AML-193 (cell line): ENCODE measurements at regions not wholly inside any gene's neighbourhood (a gene's known extent, or its start where the extent isn't known, plus 50 kb on each side); places are given as distances from the start of the nearest gene placed in this dataset.
A peak's percentile ranks its signal among the peaks of the same experiment; 100 is the strongest.
"Not testable (repeated sequence)": the region's sequence is repeated elsewhere in the genome, so short reads cannot be mapped to it uniquely, and the experiment has no call there.

Experiments used
- DNase-seq, 2 experiments: peaks; one replicate each; lab custom pipeline; 2025; lab: John Stamatoyannopoulos, UW

DNA sequence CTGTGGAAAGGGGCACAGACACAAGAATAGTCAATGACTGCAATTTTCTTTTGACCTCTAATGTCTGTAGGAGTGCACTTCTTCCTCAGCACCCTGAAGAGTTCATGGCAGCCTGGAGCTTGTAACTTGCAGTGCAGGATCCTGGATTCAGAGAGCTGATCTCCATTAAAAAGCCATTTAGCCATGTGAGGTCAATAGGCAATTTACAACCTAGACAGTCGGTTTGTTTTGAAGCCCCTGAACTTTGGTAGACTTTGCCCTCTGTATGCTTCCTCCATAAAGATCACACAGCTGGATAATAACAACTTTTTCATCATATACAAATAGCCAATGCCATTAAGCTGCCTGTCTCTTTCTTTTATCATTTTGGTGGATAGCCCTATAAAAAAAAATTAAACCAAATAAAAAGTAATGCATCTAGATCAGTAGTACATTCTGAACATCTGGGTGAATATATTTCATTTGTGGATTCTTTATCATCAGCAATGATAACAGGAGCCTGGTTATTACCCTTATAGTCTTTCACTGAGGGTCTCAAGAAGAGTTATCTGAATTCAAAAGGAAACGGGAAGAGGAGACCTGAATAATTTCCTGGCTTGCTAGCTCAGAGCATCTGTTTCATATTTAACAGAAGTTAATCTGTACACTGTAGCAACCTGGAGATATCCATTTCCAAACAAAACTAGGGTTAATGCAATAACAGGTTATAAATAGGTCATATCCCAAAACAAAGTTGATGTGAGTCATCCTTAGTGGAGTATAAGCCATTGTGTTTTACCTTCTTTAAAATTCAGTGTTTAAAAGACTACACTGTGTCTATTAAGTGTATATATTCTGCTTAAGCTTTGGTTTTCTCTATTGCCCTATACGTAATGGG is 193.8 kb upstream of the ACTBL2 start:
- no peak for DNase-seq

DNA sequence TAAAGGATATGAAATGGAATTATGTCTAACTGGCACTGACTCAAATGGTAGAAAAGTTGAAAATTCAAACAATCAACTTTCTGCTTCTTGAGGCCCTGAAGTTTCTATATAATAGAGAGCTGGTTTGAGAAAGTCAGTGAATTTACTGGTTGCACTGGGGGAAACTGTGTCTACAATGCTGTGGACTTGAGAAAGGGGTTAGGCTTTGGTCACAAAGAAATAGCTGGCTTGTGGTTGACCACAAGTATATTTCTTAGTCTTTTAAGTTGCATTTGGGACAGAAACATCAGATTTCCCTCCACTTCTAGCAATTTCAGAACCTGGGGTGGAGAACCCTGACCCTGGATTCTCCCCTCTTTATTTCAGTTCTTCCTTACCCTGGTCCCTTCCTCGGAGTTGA is 192.6 kb upstream of the ACTBL2 start:
- no peak for DNase-seq

DNA sequence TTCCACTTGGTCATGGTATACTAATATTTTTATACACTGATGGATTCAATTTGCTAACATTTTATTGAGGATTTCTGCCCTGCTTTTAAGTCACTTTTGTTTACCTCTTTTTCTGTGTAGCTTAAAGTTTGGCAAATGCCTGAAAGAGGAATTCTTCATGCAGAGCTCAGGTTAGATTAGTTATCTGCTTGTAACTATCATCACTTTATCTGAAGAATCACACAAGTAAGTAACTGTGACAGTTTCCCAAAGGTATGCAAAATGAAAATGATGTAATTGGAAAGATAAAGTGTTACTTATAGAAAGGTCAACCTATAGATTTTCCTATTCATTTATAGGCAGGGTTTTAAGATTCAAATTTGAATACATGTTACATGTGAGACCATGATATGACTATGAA is 188.8 kb upstream of the ACTBL2 start:
- DNase-seq: no peak

DNA sequence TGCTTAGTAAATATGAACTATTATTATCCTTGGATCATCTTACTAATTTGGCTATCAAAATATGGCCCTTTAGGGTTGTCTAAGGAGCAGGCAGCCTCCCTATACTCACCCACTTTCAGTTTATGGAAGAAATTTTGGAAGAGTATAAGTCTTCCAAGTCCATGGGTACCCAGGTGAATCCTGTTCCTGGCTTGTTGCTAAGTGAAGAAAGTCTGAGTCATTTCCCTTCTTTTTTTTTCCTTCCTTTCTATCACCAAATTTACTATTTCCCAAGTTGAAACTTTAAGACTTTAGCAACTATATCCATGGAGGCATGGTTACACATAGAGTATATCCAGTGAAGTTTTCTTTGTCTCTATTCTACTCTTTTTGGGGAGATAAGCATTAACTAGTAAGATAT is 184.0 kb upstream of the ACTBL2 start:
- no peak for DNase-seq

DNA sequence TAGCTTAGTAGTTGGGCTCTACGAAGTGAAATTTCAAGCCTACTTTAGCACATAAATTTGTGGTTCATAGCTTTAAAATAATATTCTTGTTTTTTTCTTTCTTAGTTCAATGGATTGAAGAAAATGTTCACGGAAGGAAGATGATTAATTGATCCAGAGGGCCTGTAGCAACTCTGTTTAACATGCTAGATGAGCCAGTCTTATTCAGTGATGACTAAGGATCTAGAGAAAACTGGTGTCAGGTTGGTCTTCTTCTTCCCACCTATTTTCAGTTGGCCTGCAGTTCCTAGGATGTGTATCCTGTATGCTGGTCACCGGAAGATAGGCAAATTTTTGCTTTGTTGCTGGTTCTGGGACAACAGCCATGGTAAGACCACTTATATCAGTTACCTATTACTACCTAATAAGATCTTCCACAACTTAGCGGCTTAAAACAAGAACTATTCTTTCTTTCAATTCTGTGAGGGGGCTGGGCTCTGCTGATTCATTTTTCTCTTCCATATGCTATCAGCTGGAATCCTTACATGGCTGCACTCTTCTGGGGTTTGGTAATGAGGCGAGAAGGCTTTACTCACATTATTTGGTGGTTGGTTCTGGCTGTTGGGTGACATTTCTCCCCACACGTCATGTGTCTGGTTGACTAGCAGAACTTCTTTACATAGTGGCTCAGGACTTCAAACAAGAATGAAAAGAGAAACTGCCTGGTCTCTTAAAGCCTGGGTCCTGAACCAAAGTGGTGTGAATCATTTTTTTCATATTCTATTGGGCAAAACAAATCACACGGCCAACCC is 182.7 kb upstream of the ACTBL2 start:
- DNase-seq: no peak

DNA sequence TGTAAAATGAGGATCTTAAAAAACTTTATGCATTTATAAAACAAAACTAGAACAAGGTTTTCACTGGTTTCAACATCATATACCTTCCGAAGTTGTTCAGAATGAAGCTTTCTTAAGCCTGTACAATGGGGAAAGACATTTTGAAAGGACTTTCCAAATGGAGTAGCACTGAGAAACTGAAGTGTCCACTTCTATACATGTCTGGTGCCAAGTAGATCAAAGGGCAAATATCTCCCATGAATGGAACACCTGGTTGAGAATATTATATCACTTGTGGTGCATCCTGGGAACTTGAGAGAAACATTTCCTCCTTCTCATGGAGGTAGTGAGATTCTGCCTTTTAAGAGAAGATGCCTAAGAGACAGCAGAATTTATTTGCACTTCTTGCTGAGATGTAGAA is 182.1 kb upstream of the ACTBL2 start:
- DNase-seq: no peak

DNA sequence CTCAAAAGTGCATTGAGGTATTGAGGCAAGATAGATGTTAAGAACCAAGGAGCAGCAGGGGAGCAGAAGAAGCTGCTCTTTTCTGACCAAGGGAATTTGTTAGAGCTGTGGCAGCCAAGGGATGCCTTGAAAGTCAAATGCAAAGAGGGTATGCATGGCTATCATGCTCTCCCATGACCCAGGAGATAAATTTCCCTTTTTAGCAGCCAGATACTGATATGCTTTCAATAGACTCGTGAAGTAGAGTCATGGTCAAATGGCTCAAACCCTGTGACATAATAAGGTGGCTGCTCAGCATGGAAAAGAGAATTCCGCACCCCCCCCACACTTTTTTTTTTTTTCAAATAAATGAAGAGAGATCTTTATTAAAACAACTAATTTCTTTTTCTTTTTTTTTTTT is 180.9 kb upstream of the ACTBL2 start:
- no peak for DNase-seq

DNA sequence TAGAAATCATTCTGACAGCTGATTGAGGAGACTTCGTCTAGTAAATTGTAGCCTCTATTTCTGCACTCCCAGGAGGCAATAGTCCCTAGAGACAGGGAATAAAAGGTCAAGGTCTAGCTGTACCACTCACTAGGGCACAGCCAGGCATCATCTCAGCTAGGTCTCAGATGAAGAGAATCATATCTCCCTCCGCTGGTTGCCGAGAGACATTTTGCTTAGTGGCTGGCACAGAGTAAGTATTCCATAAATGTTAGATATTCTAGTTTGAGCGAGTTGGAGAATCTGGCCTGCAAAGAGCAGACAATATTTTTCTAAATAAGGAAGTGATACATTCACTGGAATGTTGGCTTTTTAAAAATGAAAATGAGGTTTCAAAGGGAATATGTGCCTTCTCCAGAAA is 180.4 kb upstream of the ACTBL2 start:
- no peak for DNase-seq

DNA sequence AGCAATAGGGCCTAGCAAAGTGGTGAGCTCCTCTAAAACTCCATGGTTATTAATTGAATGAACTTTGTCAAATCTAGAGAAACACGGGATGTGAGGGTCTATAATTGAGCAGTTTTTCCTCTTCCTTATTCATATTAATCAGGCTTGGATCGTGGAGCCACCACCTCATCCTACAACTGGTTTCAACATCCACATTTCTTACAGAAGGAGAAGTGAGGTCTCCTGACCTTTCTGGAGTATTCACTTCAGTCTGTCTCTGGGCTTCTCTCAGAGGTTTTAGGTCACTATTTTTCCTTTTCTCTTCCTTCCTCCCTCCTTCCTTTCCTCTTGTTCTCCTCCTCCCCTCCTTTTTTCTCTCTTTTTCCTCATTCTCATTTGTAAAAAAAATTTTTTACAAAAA is 177.3 kb upstream of the ACTBL2 start:
- no peak for DNase-seq

DNA sequence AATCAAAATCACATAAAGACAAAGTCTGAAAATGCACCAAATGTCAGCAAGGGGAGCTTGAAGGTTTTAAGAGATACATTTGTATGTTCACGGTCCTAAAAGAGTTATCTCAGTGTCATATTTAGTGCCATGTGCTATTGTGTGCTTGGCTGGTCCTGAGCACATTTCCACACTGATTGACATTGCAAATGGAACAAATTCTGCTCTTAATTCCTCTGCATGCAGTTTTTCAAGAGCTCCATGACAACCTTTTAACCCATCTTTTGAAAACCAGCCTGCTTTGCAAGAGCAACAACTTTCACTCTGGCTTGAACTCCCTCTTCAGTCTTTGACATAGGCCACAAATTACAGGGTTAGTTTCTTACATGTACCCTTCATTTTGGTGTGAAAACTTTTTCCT is 175.4 kb upstream of the ACTBL2 start:
- no peak for DNase-seq

DNA sequence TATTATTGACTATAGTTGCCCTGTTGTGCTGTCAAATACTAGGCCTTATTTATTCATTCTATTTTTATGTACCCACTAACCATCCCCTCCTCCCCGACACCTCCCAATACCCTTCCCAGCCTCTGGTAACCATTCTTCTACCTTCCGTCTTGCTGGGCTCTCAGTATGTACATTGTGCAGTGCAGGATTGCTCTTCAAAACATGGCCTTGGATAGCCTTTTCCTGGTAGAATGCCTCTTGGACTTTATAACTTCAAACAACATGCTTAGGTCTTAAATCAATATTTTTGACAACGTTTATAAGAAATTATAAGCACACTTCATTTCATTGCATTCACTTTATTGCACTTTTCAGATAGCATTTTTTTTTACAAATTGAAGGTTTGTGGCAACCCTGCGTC is 172.6 kb upstream of the ACTBL2 start:
- DNase-seq: no peak

DNA sequence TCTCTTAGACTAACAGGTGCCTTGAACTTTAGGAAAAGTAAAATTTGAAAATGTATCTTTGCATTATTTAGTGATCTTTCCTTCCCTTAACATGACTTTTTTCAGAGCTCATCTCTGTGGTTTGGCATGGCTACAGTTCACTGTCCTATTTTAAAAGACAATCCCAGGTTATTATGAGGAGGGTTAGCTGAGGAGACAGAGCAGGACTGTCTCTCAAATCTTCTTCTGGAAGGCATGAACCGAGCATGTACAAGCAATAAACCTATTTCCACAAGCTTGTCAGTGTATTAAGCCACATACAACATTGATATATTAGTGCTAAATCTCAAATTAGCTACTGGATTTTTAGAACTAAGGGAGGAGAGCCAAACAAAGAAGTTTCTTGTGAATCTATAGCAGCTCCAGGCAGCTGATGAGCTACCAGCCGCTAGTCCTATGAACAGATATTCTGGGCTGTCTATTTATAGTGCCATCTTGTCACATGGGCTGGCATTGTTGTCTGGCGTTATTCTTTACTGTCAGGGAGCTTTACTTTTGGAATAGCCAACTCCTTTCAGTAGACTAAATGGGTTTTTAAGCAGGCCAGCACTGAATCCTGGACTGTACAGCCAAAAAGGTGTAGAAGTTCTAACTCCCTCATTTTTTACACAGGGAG is 171.2 kb upstream of the ACTBL2 start:
- no peak for DNase-seq

DNA sequence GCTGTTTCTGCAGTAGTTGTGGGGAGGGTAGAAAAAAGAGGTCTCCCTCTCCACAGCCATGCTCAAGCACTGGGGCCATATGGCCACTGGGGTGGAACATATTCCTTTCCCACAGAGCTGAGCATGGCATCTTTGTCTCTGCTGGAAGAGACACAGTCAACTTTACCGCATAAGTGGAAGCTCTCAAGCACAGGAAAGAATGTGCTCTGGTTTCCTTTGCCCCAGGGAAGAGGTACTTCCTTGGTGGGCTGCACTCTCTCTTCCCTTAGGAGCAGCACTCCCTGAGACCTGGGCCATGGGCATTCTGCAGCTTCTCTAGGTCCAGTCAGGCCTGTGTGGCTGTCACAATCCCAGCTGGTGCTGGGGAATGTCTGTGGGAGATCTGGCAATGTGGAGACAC is 168.5 kb upstream of the ACTBL2 start:
- no peak for DNase-seq

DNA sequence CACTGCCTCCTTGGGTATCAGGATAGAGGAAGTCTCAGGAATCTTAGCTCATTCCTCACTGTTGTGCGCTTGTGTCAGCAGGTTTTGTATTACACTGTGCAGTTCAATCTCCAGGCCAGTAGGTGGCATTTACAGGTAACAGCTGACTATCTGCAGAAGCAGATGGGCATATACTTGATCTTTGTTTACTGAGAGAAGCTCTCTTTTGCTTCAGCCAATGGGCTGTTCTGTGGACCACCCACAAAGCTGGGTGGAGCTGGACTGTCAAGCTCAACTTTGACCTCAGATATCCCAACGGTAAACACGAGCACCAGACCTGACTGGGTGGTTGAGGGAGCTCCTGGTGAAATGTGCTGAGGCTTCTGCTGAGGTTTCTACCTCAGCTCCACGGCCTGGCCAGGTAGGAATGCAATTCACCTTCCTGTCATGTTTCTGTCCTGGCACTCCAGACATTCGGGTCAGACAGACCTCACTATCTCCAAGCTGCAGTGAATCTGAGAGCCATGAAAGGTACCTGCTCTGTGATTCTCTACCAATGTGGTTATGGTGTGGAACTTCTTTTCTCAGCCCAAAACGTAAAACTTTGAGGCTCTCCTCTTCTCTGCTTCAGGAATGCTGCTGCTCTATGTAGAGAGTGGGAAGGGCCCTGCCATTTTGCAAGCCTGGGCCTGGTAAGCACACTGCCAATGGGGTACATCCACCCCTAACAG is 167.9 kb upstream of the ACTBL2 start:
- peak; percentile 16 to 35 for DNase-seq

DNA sequence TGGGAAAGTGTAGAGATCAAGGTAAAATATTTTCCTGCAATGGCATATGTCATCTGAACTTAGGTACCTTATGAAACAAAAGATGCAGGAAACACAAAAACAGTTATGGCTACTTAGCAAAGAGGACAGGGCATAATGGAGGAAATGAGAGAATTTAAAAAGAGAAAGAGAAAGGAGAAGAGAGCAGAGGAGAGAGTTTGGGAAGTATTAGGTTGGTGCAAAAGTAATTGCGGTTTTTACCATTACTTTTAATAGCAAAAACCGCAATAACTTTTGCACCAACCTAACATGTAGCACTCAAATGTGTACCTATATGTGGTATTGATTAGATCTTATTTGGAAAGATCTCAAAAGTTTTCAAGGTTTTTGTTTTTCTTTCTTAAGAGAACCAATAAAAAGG is 160.1 kb upstream of the ACTBL2 start:
- DNase-seq: no peak

DNA sequence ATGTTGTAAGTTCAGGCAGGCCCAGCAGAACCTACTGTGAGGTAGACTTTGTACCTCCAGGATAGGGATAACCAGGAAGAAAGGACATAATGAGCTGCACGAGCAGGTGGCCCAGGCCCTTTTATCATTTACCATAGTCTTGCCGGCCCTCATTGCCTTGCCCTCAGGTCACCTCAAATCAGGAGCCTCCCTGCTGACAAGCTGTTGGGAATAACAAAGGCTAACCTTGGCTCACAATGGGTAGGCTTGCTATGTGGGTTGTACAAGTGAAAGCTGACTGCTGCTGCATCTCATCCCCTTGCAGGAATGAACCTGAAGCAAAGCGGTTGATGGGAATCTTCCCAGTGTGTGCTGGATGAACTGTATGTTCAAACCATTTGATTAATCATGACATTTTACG is 159.5 kb upstream of the ACTBL2 start:
- DNase-seq: no peak

DNA sequence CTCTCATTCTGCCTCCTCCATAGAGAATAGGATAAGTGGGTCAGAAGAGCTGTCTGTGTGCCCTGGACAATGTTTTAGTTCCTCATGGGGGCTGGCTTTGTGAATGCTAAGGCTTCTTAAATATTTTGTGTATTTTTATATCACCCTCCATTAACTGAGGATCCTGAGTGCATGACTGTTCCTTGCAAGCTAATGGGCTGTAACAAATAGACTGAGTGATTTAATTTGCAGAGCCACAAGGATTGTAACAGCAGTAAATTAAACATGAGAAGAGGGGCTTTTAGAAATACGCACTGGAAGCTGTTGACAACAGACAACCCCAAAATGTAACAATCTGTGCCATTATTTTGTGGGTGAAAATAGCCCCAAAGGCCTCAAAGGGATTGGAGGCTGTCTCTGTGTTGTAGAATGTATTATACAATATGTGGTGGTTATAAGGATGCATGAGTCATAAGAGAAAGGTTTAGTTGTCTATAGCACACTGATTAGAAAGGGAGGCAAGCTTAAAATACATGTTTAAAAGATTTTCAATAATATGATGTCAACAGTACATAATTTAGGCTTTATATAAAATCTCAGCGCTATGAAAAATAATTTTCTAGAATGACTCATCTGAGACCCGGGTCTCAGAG is 152.7 kb upstream of the ACTBL2 start:
- DNase-seq: no peak

DNA sequence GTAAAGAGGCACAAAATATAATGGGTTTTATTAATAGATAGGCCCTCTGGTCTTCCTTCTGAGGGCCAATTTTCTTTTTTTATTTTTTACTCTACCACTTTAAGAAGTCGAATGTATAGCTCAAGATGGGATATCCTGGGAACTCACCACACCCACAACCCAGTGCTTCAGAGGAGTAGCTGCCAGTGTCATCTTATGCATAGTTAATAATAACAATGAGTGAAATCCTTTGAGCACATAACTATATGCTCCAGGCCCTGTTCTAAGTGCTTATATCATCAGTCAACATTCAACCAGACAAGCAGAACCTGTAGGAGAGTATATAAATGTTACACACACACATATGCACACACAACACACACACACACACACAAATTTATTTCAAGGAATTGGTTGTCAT is 150.3 kb upstream of the ACTBL2 start:
- DNase-seq: no peak

DNA sequence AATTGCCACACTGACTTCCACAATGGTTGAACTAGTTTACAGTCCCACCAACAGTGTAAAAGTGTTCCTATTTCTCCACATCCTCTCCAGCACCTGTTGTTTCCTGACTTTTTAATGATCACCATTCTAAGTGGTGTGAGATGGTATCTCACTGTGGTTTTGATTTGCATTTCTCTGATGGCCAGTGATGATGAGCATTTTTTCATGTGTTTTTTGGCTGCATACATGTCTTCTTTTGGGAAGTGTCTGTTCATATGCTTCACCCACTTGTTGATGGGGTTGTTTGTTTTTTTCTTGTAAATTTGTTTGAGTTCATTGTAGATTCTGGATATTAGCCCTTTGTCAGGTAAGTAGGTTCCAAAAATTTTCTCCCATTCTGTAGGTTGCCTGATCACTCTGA is 148.5 kb upstream of the ACTBL2 start:
- not testable (repeated sequence) for DNase-seq

DNA sequence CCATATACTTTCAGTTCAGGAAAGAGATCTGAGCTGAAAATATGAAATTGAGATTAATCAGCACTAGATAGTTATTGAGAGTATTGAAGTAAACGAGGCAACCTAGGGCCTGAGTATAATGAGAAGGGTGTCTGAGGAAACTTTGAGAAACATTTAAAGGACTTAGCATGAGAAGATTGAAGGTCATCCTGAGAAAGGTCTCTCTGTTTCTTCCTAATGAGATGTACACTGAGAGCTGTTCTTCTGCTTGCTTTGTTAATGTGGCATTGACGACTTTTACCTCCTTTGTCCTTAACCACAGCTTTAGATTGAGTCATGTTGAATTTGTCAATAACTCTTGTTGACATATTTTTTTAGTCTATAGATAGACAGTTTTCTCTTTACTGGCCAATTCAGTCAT is 145.1 kb upstream of the ACTBL2 start:
- no peak for DNase-seq

DNA sequence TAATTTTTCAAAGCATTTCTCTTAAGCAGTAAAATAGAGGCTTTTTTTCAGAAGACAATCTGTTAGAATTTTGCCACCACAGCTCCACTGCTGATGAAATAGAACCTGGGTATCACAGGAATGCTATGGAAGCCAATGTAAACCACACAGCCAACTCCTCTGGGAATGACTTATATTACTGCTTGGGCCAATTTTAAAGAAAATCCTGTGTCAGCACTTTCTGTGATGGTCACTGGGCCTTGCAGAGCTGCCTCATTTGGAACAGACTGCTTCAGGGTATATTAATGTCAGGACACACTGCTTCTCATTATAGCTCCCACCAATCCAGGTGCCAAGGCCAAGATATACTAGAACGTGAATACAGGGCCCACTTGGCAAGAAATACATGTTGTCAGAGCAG is 144.1 kb upstream of the ACTBL2 start:
- no peak for DNase-seq

DNA sequence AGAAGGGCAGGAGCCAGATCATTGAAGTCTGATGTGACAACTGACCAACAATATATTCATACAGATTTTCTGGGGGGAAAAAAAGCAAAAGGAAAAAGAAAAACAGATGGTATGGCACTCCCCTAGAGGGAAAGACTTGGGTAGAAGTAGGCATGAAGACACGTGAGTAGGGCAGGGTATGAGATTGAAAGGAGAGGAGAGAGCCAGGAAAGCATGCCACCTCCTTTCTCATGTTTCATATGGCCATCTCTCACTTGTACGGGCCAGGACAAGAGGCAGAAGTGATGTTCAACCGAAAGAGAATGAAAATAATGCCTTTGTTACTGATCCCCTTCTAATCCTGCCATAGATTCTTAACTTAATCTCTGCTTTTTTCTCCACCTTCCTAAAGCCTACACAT is 139.0 kb upstream of the ACTBL2 start:
- DNase-seq: no peak
